Kidney (tissue), 13 donors: ENCODE measurements at regions not wholly inside any gene's neighbourhood (a gene's known extent, or its start where the extent isn't known, plus 50 kb on each side); places are given as distances from the start of the nearest gene placed in this dataset.

Source experiments
- DNase-seq, 5 donors: peaks; one replicate each; pipeline ENCODE4 v3.0.0-alpha.2; 2013 to 2020
- FAIRE-seq: peaks from 2 replicates; lab custom pipeline; 2012; peaks lifted over from hg19 to GRCh38; lab: Jason Lieb, UNC
- H3K27ac ChIP-seq, 2 donors: one replicate each; pipeline ENCODE4 v1.7.0; 2013; ENCODE audit warnings: low read depth in 2 of 2, low read length in 2 of 2, inconsistent platforms in 1 of 2
- H3K27me3 ChIP-seq: one replicate; pipeline ENCODE4 v1.7.1; 2013; ENCODE audit warnings: low read length, inconsistent platforms; ENCODE audit not compliant: control insufficient read depth, insufficient read depth
- H3K36me3 ChIP-seq, 3 donors: one replicate each; pipeline versions ENCODE4 v1.7.0 to v1.7.1; 2013; ENCODE audit warnings: low read length in 3 of 3, control low read depth in 1 of 3, inconsistent platforms in 1 of 3; ENCODE audit not compliant: insufficient read depth in 3 of 3, control insufficient read depth in 2 of 3
- H3K4me1 ChIP-seq, 3 donors: one replicate each; pipeline versions ENCODE4 v1.7.0 to v1.7.1; 2013; ENCODE audit warnings: low read length in 3 of 3, inconsistent platforms in 1 of 3, low read depth in 1 of 3; ENCODE audit not compliant: control insufficient read depth in 2 of 3, insufficient read depth in 2 of 3
- H3K4me3 ChIP-seq, 3 donors: one replicate each; pipeline versions ENCODE4 v1.7.0 to v1.8.1; 2013; ENCODE audit warnings: low read length in 3 of 3, control low read depth in 1 of 3, inconsistent platforms in 1 of 3
- H3K9ac ChIP-seq, 3 donors: one replicate each; pipeline versions ENCODE4 v1.7.0 to v1.7.1; 2013; ENCODE audit warnings: low read length in 3 of 3, control low read depth in 1 of 3, inconsistent platforms in 1 of 3
- H3K9me3 ChIP-seq, 3 donors: one replicate each; pipeline versions ENCODE4 v1.7.0 to v1.7.1; 2013; ENCODE audit warnings: low read length in 3 of 3, control low read depth in 1 of 3, inconsistent platforms in 1 of 3; ENCODE audit not compliant: control insufficient read depth in 2 of 3, insufficient read depth in 1 of 3
- CTCF ChIP-seq: IDR thresholded peaks from 3 replicates; pipeline ENCODE4 v1.5.1; 2012; ENCODE audit warnings: mild to moderate bottlenecking, moderate library complexity, borderline replicate concordance; ENCODE audit not compliant: insufficient read depth; ENCODE audit errors: extremely low read depth
- intact Hi-C: fragments of 100-400 bp; cut with DNase I; formaldehyde crosslinking; loops from one replicate; pipeline ENCODE4 v1.11.1; 2022
- donor health status: control.
- donor health status: control.
- donor health status: control.
- donor health status: control.
- donor health status: control.
- donor health status: DM: yes; HTN: yes; CAD: no.
- donor health status: Normal renal cell carcinoma (clear cell type).

DNA sequence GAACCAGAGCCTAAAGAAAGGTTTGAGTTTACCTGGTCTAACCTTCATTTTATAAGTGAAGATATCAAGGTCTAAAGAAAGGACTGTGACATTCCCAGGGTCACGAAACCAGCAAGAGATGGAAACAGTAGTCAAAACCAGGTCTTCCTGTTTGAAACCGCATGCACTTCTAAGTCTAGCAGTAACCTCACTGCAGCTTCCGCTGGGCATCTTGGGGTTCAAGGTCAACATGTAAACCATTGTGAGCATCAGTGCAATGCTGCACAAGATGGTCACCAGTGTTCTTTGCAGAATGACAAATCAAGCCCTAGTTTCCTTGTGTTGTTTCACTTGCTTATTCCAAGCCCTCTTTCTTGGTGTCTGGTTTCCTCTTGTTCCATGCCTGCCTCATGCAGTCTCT lies 292.9 kb upstream of the MEX3C start:
- TF ChIP-seq CTCF = no peak
- H3K27me3 ChIP-seq = no peaks in the 10 kb centered on the region
- no peak overlapping the region for H3K4me3 ChIP-seq
- no peaks in the 10 kb centered on the region for H3K9me3 ChIP-seq
- no peaks in the 10 kb centered on the region for H3K4me1 ChIP-seq
- H3K9ac ChIP-seq = no peak overlapping the region
- intact Hi-C loops = no loop called here
- DNase-seq = no peak
- H3K36me3 ChIP-seq = no peaks in the 10 kb centered on the region
- no peak overlapping the region for H3K27ac ChIP-seq
- no peak for FAIRE-seq

DNA sequence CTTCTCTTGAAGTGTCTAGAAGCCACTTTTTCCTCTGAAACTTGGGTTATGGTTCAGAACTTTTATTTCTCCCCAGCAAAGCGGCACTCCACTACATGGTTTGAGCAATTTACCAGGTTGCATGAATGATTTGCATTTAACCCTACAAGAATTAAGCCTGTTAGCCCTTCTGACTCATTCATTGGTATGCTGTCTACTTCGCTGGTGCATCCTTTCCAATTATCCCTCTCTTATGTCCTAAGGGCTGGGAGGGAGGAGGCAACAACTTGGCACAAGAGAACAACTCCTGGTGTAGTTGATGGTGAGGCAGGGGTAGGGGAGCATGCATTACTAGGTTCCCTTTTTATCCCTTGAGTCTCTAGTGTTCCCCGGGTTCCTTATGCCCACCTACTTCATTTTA lies 293.4 kb upstream of the MEX3C start:
- intact Hi-C loops = no loop called here
- no peak overlapping the region for H3K27ac ChIP-seq
- no peak overlapping the region for H3K4me3 ChIP-seq
- no peaks in the 10 kb centered on the region for H3K27me3 ChIP-seq
- no peaks in the 10 kb centered on the region for H3K36me3 ChIP-seq
- no peak for FAIRE-seq
- no peak overlapping the region for H3K9ac ChIP-seq
- no peak for TF ChIP-seq CTCF
- H3K9me3 ChIP-seq = no peaks in the 10 kb centered on the region
- DNase-seq = no peak
- no peaks in the 10 kb centered on the region for H3K4me1 ChIP-seq

- no peaks in the 10 kb centered on the region for H3K36me3 ChIP-seq
- no peaks in the 10 kb centered on the region for H3K4me1 ChIP-seq
- H3K27ac ChIP-seq = no peak overlapping the region
- H3K4me3 ChIP-seq = no peak overlapping the region
- H3K27me3 ChIP-seq = no peaks in the 10 kb centered on the region
- DNase-seq = no peak
- H3K9me3 ChIP-seq = no peaks in the 10 kb centered on the region
- intact Hi-C loops = no loop called here
- no peak for FAIRE-seq
- TF ChIP-seq CTCF = no peak
- H3K9ac ChIP-seq = no peak overlapping the region
Measured at GRCh38 chr18:51491678-51492372, 294.3 kb upstream of the MEX3C start.
